H1 (cell line): ENCODE measurements at regions not wholly inside any gene's neighbourhood (a gene's known extent, or its start where the extent isn't known, plus 50 kb on each side); places are given as distances from the start of the nearest gene placed in this dataset.

Experiments
- POLR2A ChIP-seq, 2 experiments: IDR thresholded peaks; 1 replicate in 1 of 2; 2 replicates in 1 of 2; pipeline ENCODE4 v1.6.1; 2011; ENCODE audit warnings: low read depth in 2 of 2, low read length in 2 of 2, mild to moderate bottlenecking in 2 of 2; ENCODE audit errors: control extremely low read depth in 1 of 2
- SIX5 ChIP-seq: IDR thresholded peaks from 2 replicates; pipeline ENCODE4 v1.6.1; 2011; ENCODE audit warnings: mild to moderate bottlenecking, low read depth, low read length
- TF ChIP-seq, protein P1 (sequence below): fragments of 300-600 bp; sonication (generic); IDR thresholded peaks from 2 replicates; pipeline ENCODE4 v1.7.1; 2012; ENCODE audit warnings: low read length, moderate library complexity, mild to moderate bottlenecking, inconsistent platforms; ENCODE audit not compliant: insufficient replicate concordance

DNA sequence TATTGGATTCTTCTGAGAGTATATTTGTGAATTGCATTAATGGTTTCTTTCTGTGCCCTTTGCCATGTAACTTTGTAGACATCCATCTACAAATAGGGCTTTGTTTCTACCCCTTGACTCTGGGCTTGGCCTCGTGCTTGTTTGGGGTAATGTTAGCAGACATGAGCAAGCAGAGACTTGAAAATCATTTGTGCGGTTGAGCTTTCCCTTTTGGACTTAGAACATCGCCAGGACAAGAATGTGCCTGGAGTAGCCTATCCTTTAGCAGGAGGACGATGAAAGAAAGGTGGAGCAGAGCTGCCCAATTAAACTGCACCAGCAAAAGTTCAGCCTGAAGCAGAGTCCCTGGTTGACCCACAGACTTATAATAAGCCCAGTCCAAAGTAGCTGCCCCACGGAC lies 785.9 kb downstream of the EPHA4 start (continued):
- TF ChIP-seq, protein P1, sequence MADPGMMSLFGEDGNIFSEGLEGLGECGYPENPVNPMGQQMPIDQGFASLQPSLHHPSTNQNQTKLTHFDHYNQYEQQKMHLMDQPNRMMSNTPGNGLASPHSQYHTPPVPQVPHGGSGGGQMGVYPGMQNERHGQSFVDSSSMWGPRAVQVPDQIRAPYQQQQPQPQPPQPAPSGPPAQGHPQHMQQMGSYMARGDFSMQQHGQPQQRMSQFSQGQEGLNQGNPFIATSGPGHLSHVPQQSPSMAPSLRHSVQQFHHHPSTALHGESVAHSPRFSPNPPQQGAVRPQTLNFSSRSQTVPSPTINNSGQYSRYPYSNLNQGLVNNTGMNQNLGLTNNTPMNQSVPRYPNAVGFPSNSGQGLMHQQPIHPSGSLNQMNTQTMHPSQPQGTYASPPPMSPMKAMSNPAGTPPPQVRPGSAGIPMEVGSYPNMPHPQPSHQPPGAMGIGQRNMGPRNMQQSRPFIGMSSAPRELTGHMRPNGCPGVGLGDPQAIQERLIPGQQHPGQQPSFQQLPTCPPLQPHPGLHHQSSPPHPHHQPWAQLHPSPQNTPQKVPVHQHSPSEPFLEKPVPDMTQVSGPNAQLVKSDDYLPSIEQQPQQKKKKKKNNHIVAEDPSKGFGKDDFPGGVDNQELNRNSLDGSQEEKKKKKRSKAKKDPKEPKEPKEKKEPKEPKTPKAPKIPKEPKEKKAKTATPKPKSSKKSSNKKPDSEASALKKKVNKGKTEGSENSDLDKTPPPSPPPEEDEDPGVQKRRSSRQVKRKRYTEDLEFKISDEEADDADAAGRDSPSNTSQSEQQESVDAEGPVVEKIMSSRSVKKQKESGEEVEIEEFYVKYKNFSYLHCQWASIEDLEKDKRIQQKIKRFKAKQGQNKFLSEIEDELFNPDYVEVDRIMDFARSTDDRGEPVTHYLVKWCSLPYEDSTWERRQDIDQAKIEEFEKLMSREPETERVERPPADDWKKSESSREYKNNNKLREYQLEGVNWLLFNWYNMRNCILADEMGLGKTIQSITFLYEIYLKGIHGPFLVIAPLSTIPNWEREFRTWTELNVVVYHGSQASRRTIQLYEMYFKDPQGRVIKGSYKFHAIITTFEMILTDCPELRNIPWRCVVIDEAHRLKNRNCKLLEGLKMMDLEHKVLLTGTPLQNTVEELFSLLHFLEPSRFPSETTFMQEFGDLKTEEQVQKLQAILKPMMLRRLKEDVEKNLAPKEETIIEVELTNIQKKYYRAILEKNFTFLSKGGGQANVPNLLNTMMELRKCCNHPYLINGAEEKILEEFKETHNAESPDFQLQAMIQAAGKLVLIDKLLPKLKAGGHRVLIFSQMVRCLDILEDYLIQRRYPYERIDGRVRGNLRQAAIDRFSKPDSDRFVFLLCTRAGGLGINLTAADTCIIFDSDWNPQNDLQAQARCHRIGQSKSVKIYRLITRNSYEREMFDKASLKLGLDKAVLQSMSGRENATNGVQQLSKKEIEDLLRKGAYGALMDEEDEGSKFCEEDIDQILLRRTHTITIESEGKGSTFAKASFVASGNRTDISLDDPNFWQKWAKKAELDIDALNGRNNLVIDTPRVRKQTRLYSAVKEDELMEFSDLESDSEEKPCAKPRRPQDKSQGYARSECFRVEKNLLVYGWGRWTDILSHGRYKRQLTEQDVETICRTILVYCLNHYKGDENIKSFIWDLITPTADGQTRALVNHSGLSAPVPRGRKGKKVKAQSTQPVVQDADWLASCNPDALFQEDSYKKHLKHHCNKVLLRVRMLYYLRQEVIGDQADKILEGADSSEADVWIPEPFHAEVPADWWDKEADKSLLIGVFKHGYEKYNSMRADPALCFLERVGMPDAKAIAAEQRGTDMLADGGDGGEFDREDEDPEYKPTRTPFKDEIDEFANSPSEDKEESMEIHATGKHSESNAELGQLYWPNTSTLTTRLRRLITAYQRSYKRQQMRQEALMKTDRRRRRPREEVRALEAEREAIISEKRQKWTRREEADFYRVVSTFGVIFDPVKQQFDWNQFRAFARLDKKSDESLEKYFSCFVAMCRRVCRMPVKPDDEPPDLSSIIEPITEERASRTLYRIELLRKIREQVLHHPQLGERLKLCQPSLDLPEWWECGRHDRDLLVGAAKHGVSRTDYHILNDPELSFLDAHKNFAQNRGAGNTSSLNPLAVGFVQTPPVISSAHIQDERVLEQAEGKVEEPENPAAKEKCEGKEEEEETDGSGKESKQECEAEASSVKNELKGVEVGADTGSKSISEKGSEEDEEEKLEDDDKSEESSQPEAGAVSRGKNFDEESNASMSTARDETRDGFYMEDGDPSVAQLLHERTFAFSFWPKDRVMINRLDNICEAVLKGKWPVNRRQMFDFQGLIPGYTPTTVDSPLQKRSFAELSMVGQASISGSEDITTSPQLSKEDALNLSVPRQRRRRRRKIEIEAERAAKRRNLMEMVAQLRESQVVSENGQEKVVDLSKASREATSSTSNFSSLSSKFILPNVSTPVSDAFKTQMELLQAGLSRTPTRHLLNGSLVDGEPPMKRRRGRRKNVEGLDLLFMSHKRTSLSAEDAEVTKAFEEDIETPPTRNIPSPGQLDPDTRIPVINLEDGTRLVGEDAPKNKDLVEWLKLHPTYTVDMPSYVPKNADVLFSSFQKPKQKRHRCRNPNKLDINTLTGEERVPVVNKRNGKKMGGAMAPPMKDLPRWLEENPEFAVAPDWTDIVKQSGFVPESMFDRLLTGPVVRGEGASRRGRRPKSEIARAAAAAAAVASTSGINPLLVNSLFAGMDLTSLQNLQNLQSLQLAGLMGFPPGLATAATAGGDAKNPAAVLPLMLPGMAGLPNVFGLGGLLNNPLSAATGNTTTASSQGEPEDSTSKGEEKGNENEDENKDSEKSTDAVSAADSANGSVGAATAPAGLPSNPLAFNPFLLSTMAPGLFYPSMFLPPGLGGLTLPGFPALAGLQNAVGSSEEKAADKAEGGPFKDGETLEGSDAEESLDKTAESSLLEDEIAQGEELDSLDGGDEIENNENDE = no peak
- TF ChIP-seq SIX5 (no peak), POLR2A (IDR thresholded peaks at IDR 0.05; ENCODE audit: control extremely low read depth in 1 of 2, low read depth in 2 of 2, low read length in 2 of 2) (no peak)
